ENCODE measurements at regions not wholly inside any gene's neighbourhood (a gene's known extent, or its start where the extent isn't known, plus 50 kb on each side); places are given as distances from the start of the nearest gene placed in this dataset.
A peak's percentile ranks its signal among the peaks of the same experiment; 100 is the strongest.

DNA sequence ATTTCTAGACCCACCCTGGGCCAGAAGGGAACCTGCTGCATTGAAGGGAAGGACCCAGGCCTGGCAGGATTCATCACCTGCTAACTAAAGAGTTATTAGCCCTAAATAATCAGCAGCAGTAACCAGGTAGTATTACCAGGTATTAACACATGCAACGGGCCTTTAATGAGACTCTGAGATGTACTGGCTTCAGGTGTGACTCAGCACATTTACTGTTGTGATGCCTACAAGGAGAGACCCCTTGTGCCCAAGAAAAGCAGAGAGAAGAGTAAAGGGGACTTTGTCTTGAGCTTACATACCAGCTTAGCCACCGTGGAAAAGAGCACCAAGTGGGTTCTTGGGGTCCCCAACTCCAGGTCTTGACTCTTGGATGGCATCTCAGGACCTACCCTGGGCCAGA lies 243.1 kb upstream of the SLC39A10 start:
- Histone ChIP-seq H3K4me3 (replicated peaks in 1 of 3; ENCODE audit: insufficient read depth in 1 of 3, low read depth in 2 of 3, low read length in 3 of 3) (no peak overlapping the region), H3K27me3 (ENCODE audit: control insufficient read depth in 1 of 2, insufficient read depth in 2 of 2, low read length in 2 of 2) (no peaks in the 10 kb centered on the region), H3K9ac (ENCODE audit: insufficient read depth, low read depth, low read length) (no peak overlapping the region), H2AFZ (ENCODE audit: low read length) (no peak overlapping the region), H3K9me3 (ENCODE audit: low read length) (no peaks in the 10 kb centered on the region), H3K36me3 (replicated peaks in 1 of 2; ENCODE audit: control insufficient read depth in 1 of 2, insufficient read depth in 2 of 2, low read length in 2 of 2) (no peaks in the 10 kb centered on the region), H3K4me1 (ENCODE audit: insufficient read depth, low read length) (no peaks in the 10 kb centered on the region), H4K20me1 (ENCODE audit: insufficient read depth, low read length) (no peaks in the 10 kb centered on the region), H3K4me2 (ENCODE audit: low read depth, low read length) (no peak overlapping the region), H3K27ac (ENCODE audit: extremely low read length, insufficient read depth, low read length) (no peak overlapping the region), H3K79me2 (ENCODE audit: insufficient read depth, low read length) (no peaks in the 10 kb centered on the region)
- TF ChIP-seq CHD4 (IDR thresholded peaks at IDR 0.05; ENCODE audit: borderline replicate concordance, low read length): no peak
- peak; percentile 44; the same call in 1 of the 2 replicates for TF ChIP-seq NFE2 (CRISPR knock-in tag; IDR thresholded peaks at IDR 0.05)
- peak; percentile 38 to 53; a peak in 2 of 4 replicates for TF ChIP-seq MAFK (conservative IDR thresholded peaks at IDR 0.05 in 1 of 2, IDR thresholded peaks at IDR 0.05 in 1 of 2; ENCODE audit: low read length in 2 of 2)
- TF ChIP-seq ZNF550 (CRISPR knock-in tag; IDR thresholded peaks at IDR 0.05; ENCODE audit: borderline replicate concordance): no peak
- no peak for TF ChIP-seq IRX3 (CRISPR knock-in tag; IDR thresholded peaks at IDR 0.05; ENCODE audit: borderline replicate concordance, low read depth)
- TF ChIP-seq NFE2L2 (IDR thresholded peaks at IDR 0.05; ENCODE audit: low read length): peak; percentile 88
- TF ChIP-seq, protein P1, sequence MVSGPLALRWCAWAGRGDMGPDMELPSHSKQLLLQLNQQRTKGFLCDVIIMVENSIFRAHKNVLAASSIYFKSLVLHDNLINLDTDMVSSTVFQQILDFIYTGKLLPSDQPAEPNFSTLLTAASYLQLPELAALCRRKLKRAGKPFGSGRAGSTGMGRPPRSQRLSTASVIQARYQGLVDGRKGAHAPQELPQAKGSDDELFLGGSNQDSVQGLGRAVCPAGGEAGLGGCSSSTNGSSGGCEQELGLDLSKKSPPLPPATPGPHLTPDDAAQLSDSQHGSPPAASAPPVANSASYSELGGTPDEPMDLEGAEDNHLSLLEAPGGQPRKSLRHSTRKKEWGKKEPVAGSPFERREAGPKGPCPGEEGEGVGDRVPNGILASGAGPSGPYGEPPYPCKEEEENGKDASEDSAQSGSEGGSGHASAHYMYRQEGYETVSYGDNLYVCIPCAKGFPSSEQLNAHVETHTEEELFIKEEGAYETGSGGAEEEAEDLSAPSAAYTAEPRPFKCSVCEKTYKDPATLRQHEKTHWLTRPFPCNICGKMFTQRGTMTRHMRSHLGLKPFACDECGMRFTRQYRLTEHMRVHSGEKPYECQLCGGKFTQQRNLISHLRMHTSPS (CRISPR knock-in tag; IDR thresholded peaks at IDR 0.05; ENCODE audit: low read depth): no peak
- TF ChIP-seq, protein P2, sequence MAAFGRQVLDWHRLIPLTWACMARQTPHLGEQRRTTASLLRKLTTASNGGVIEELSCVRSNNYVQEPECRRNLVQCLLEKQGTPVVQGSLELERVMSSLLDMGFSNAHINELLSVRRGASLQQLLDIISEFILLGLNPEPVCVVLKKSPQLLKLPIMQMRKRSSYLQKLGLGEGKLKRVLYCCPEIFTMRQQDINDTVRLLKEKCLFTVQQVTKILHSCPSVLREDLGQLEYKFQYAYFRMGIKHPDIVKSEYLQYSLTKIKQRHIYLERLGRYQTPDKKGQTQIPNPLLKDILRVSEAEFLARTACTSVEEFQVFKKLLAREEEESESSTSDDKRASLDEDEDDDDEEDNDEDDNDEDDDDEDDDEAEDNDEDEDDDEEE (CRISPR knock-in tag; IDR thresholded peaks at IDR 0.05): no peak
- no peak for TF ChIP-seq YEATS2 (CRISPR knock-in tag; IDR thresholded peaks at IDR 0.05; ENCODE audit: borderline replicate concordance)
- 4% methylated on average over 2 of the region's 2 CpGs for WGBS (ENCODE audit: low lambda C conversion rate)
- intact Hi-C loops (cut with micrococcal nuclease; ENCODE audit: unreplicated experiment) (no loop called here), in situ Hi-C loops (cut with HindIII; ENCODE audit: extremely low pct_ligation_motif_present, low pct_unique_long_range_greater_than_20kb) (no loop called here)
- ATAC-seq (no peak), DNase-seq (ENCODE audit: low spot score) (no peak), FAIRE-seq (no peak)
- ChIA-PET CTCF (ENCODE audit: low intra/inter-chr PET ratio, low total read pairs) (no interaction called here), POLR2A (no interaction called here)
- no TSS peak for BruUV-seq (replicated peaks)
